Mesenchymal stem cell (in vitro differentiated cells and primary cell): ENCODE measurements at regions not wholly inside any gene's neighbourhood (a gene's known extent, or its start where the extent isn't known, plus 50 kb on each side); places are given as distances from the start of the nearest gene placed in this dataset.

ENCODE experiments used
- DNase-seq: peaks from one replicate; pipeline ENCODE4 v3.0.0-alpha.2; 2013
- H2AFZ ChIP-seq: one replicate; pipeline ENCODE4 v1.6.1; 2013; ENCODE audit warnings: low read depth, mild to moderate bottlenecking, control low read depth, inconsistent platforms, low read length, moderate library complexity
- H2AK5ac ChIP-seq: 2 replicates; pipeline ENCODE4 v1.6.1; 2013; ENCODE audit warnings: low read length, moderate library complexity, mild to moderate bottlenecking, inconsistent platforms; ENCODE audit not compliant: severe bottlenecking
- H2BK120ac ChIP-seq: one replicate; pipeline ENCODE4 v1.6.1; 2013; ENCODE audit warnings: low read depth, mild to moderate bottlenecking, inconsistent platforms, low read length, moderate library complexity
- H2BK12ac ChIP-seq, 2 experiments: one replicate each; pipeline ENCODE4 v1.6.1; 2013; ENCODE audit warnings: inconsistent platforms in 2 of 2, low read length in 2 of 2, mild to moderate bottlenecking in 2 of 2, moderate library complexity in 2 of 2, control low read depth in 1 of 2
- H2BK15ac ChIP-seq: one replicate; pipeline ENCODE4 v1.6.1; 2013; ENCODE audit warnings: mild to moderate bottlenecking, low read depth, inconsistent platforms; ENCODE audit not compliant: poor library complexity, severe bottlenecking
- H2BK5ac ChIP-seq: 2 replicates; pipeline ENCODE4 v1.6.1; 2013; ENCODE audit warnings: low read depth, mild to moderate bottlenecking, low read length, control low read depth, inconsistent platforms; ENCODE audit not compliant: poor library complexity, severe bottlenecking
- H3K14ac ChIP-seq, 2 experiments: one replicate each; pipeline ENCODE4 v1.6.1; 2013; ENCODE audit warnings: inconsistent platforms in 2 of 2, low read length in 2 of 2, control low read depth in 1 of 2, mild to moderate bottlenecking in 1 of 2, moderate library complexity in 1 of 2
- H3K18ac ChIP-seq, 2 experiments: one replicate each; pipeline ENCODE4 v1.6.1; 2013; ENCODE audit warnings: inconsistent platforms in 2 of 2, low read length in 2 of 2, control low read depth in 1 of 2, low read depth in 1 of 2, mild to moderate bottlenecking in 1 of 2
- H3K23ac ChIP-seq, 2 experiments: one replicate each; pipeline ENCODE4 v1.6.1; 2013; ENCODE audit warnings: inconsistent platforms in 2 of 2, low read length in 2 of 2, mild to moderate bottlenecking in 2 of 2, moderate library complexity in 2 of 2, control low read depth in 1 of 2
- H3K27ac ChIP-seq: 2 replicates; pipeline ENCODE4 v1.5.1; 2013; ENCODE audit warnings: mild to moderate bottlenecking, moderate library complexity, low read length, control low read depth, inconsistent platforms; ENCODE audit not compliant: poor library complexity, severe bottlenecking
- H3K27me3 ChIP-seq, 2 experiments: 2 replicates each; pipeline versions ENCODE4 v1.6.1 to v1.7.0; 2013; ENCODE audit warnings: low read length in 2 of 2, mild to moderate bottlenecking in 2 of 2, moderate library complexity in 2 of 2, control low read depth in 1 of 2, inconsistent platforms in 1 of 2; ENCODE audit not compliant: control insufficient read depth in 1 of 2, insufficient read depth in 1 of 2
- H3K36me3 ChIP-seq, 2 experiments: 2 replicates each; pipeline versions ENCODE4 v1.6.1 to v1.7.0; 2013; ENCODE audit warnings: low read length in 2 of 2, control low read depth in 1 of 2, inconsistent platforms in 1 of 2, low read depth in 1 of 2, mild to moderate bottlenecking in 1 of 2; ENCODE audit not compliant: insufficient read depth in 2 of 2, control insufficient read depth in 1 of 2
- H3K4ac ChIP-seq, 2 experiments: one replicate each; pipeline ENCODE4 v1.6.1; 2013; ENCODE audit warnings: inconsistent platforms in 2 of 2, low read length in 2 of 2, mild to moderate bottlenecking in 2 of 2, moderate library complexity in 2 of 2, control low read depth in 1 of 2, low read depth in 1 of 2
- H3K4me1 ChIP-seq: 2 replicates; pipeline ENCODE4 v1.6.1; 2013; ENCODE audit warnings: low read depth, low read length, control low read depth; ENCODE audit not compliant: control insufficient read depth, insufficient read depth
- H3K4me2 ChIP-seq: 2 replicates; pipeline ENCODE4 v1.6.1; 2013; ENCODE audit warnings: low read length, mild to moderate bottlenecking, inconsistent platforms; ENCODE audit not compliant: poor library complexity, severe bottlenecking
- H3K4me3 ChIP-seq, 2 experiments: 2 replicates each; pipeline versions ENCODE4 v1.5.1 to v1.7.0; 2013; ENCODE audit warnings: low read length in 2 of 2, mild to moderate bottlenecking in 2 of 2, control low read depth in 1 of 2, low read depth in 1 of 2; ENCODE audit not compliant: insufficient read depth in 1 of 2
- H3K79me1 ChIP-seq: replicated peaks from 2 replicates; pipeline ENCODE4 v1.6.1; 2013; ENCODE audit warnings: mild to moderate bottlenecking, control low read depth, low read length, inconsistent platforms; ENCODE audit not compliant: poor library complexity, severe bottlenecking
- H3K9ac ChIP-seq: 2 replicates; pipeline ENCODE4 v1.7.0; 2013; ENCODE audit warnings: mild to moderate bottlenecking, low read length, moderate library complexity
- H3K9me3 ChIP-seq: 2 replicates; pipeline ENCODE4 v1.7.0; 2013; ENCODE audit warnings: mild to moderate bottlenecking, low read length; ENCODE audit not compliant: control insufficient read depth
- H4K8ac ChIP-seq: one replicate; pipeline ENCODE4 v1.6.1; 2013; ENCODE audit warnings: inconsistent platforms, mild to moderate bottlenecking, low read length, moderate library complexity
- H4K91ac ChIP-seq: one replicate; pipeline ENCODE4 v1.6.1; 2013; ENCODE audit warnings: mild to moderate bottlenecking, low read length, inconsistent platforms
- WGBS: methylation state at CpG from one replicate; pipeline ENCODE4 v1.1.7; 2013; ENCODE audit warnings: mixed read lengths; 5-methylcytosine and 5-hydroxymethylcytosine counted together

DNA sequence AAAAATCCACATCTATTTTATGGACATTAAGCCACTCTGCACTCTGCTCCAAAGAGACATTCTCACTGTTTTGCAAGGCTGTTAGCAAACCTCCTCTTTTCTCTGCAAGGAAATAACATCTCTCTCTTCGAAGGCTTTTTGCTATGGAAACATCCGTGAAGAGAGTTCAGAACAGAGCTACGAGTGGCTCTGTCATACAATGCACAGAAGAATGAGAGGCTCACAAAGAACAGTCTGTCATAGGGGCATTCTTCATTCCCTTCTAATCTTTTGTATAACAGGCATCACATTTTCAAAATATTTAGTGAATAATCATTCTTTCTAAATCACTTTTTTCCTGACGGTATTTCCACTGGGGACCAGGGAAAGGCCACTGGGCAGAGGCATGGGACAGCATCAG lies 346.1 kb downstream of the IRS2 start:
- Histone ChIP-seq H2BK120ac (no peak overlapping the region), H4K91ac (no peak overlapping the region), H3K9ac (no peak overlapping the region), H3K23ac (no peak overlapping the region), H3K79me1 (no peaks in the 10 kb centered on the region), H3K4me3 (no peak overlapping the region), H3K9me3 (no peaks in the 10 kb centered on the region), H3K4me2 (no peak overlapping the region), H2BK15ac (no peak overlapping the region), H3K36me3 (no peaks in the 10 kb centered on the region), H3K27ac (no peak overlapping the region), H2AFZ (no peak overlapping the region), H4K8ac (no peak overlapping the region), H2AK5ac (no peak overlapping the region), H2BK12ac (no peak overlapping the region), H3K18ac (no peak overlapping the region), H3K4ac (no peak overlapping the region), H3K14ac (no peak overlapping the region), H3K4me1 (no peaks in the 10 kb centered on the region), H2BK5ac (no peak overlapping the region), H3K27me3 (no peaks in the 10 kb centered on the region)
- no peak for DNase-seq
- WGBS, result 88% methylated on average over 4 of the region's 4 CpGs

DNA sequence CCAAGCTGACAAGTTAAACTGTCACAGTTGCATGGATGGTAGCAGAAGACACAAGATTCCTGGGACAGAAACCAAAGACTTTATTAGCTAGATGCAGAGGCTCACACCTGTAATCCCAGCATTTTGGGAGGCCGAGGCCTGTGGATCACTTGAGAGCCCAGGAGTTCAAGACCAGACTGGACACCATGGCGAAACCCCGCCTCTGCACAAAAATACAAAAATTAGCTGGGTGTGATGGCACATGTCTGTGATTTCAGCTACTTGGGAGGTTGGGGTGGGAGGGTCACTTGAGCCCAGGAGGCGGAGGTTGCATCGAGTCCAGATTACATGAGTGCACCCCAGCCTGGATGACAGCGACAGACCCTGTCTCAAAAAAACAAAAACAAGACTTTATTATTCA lies 346.6 kb downstream of the IRS2 start:
- H3K9me3 ChIP-seq, result no peaks in the 10 kb centered on the region
- H3K4ac ChIP-seq, result no peak overlapping the region
- H2AFZ ChIP-seq, result no peak overlapping the region

DNA sequence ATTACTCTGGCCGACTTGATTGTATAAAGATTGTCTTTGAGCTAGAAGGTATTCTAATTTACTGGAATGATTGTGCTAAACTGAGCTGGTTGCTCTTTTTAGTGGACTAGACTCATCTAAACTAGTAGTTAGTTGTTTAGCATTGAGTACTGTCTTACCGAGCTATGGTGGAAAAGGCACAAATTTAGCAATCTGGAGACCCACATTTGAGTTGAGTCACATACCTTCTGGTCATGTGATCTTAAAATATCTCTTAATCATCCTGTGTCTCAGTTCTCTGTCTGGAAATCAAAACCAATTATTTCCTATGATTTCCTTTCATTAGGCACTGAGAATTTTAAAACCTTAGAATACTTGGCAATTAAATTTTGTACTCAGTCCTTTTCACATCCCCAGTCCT lies 349.5 kb downstream of the IRS2 start:
- no peak overlapping the region for H4K8ac ChIP-seq
- no peak overlapping the region for H2AK5ac ChIP-seq
- H3K9me3 ChIP-seq, result no peaks in the 10 kb centered on the region
- H3K14ac ChIP-seq, result no peak overlapping the region
- H2BK5ac ChIP-seq, result no peak overlapping the region
- no peak overlapping the region for H2BK15ac ChIP-seq
- no peak overlapping the region for H2AFZ ChIP-seq
- no peak overlapping the region for H3K23ac ChIP-seq
- H3K9ac ChIP-seq, result no peak overlapping the region
- H3K4me2 ChIP-seq, result no peak overlapping the region
- H3K27me3 ChIP-seq, result no peaks in the 10 kb centered on the region
- H3K79me1 ChIP-seq, result no peaks in the 10 kb centered on the region
- H2BK12ac ChIP-seq, result no peak overlapping the region
- H3K27ac ChIP-seq, result no peak overlapping the region
- H3K4ac ChIP-seq, result no peak overlapping the region
- H3K36me3 ChIP-seq, result no peaks in the 10 kb centered on the region
- no peak for DNase-seq
- no peak overlapping the region for H3K4me3 ChIP-seq
- 100% methylated on average over 1 of the region's 2 CpGs for WGBS
- no peak overlapping the region for H4K91ac ChIP-seq
- H3K4me1 ChIP-seq, result no peaks in the 10 kb centered on the region
- H2BK120ac ChIP-seq, result no peak overlapping the region
- no peak overlapping the region for H3K18ac ChIP-seq

More for the DNA sequence above, 346.6 kb downstream of the IRS2 start:
- H3K23ac ChIP-seq, result no peak overlapping the region
- H3K9ac ChIP-seq, result no peak overlapping the region
- H3K14ac ChIP-seq, result no peak overlapping the region
- no peak overlapping the region for H2BK15ac ChIP-seq
- H3K4me3 ChIP-seq, result no peak overlapping the region
- H4K8ac ChIP-seq, result no peak overlapping the region
- H2BK12ac ChIP-seq, result no peak overlapping the region
- no peaks in the 10 kb centered on the region for H3K27me3 ChIP-seq
- no peaks in the 10 kb centered on the region for H3K36me3 ChIP-seq
- no peaks in the 10 kb centered on the region for H3K79me1 ChIP-seq
- WGBS, result 90% methylated on average over 6 of the region's 6 CpGs
- H4K91ac ChIP-seq, result no peak overlapping the region
- H3K4me1 ChIP-seq, result no peaks in the 10 kb centered on the region
- H3K18ac ChIP-seq, result no peak overlapping the region
- no peak overlapping the region for H2AK5ac ChIP-seq
- H3K27ac ChIP-seq, result no peak overlapping the region
- H3K4me2 ChIP-seq, result no peak overlapping the region
- no peak for DNase-seq
- H2BK120ac ChIP-seq, result no peak overlapping the region
- no peak overlapping the region for H2BK5ac ChIP-seq

DNA sequence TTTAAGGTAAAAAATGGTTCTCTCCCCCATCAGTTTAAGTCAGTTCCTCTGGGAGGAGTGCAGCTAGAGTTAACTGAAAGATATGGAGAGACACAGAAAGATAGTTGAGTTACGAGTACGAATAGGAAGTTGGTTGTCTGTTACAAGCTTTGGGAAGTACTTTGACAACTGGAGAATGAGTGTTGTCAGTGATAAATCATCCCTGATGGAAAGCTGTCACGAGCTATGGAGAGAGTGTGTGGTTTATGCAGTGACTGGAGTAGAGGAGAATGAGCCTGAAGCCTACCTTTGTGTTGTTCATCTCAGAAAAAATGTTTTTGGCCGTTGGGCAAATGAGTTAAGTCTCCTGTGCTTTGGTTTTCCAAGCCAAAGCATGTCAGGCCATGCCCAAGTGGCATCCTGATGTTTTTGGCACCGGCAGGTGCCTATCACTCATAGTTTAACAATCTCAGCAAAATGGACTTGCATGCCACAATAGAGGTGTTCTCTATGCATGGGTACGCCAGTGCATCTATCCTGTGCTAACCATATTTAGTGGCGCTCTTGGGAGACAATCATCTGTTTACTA lies 350.2 kb downstream of the IRS2 start:
- Histone ChIP-seq H3K9me3 (no peaks in the 10 kb centered on the region), H3K4ac (no peak overlapping the region), H3K4me1 (no peaks in the 10 kb centered on the region), H2BK15ac (no peak overlapping the region), H3K14ac (no peak overlapping the region), H4K91ac (no peak overlapping the region), H2AFZ (no peak overlapping the region), H3K4me3 (no peak overlapping the region), H3K23ac (no peak overlapping the region), H3K9ac (no peak overlapping the region), H2AK5ac (no peak overlapping the region), H3K27ac (no peak overlapping the region), H3K4me2 (no peak overlapping the region), H3K18ac (no peak overlapping the region), H3K79me1 (no peaks in the 10 kb centered on the region), H2BK5ac (no peak overlapping the region), H3K27me3 (no peaks in the 10 kb centered on the region), H4K8ac (no peak overlapping the region), H2BK12ac (no peak overlapping the region), H3K36me3 (no peaks in the 10 kb centered on the region), H2BK120ac (no peak overlapping the region)
- 88% methylated on average over 7 of the region's 7 CpGs for WGBS
- no peak for DNase-seq
